ENCODE measurements at regions not wholly inside any gene's neighbourhood (a gene's known extent, or its start where the extent isn't known, plus 50 kb on each side); places are given as distances from the start of the nearest gene placed in this dataset.
A peak's percentile ranks its signal among the peaks of the same experiment; 100 is the strongest.

GRCh38 chr10:120184547-120185337 lies 272.3 kb upstream of the PLPP4 start:
- Histone ChIP-seq H3K4me2 (ENCODE audit: insufficient read depth, insufficient read length, low read length) (no peak overlapping the region), H3K23me2 (ENCODE audit: insufficient read length, low read depth, low read length, poor library complexity, severe bottlenecking) (no peaks in the 10 kb centered on the region), H2BK12ac (ENCODE audit: insufficient read length, low read depth, low read length) (no peak overlapping the region), H3K14ac (ENCODE audit: insufficient read depth, low read length) (no peak overlapping the region), H2AFZ (ENCODE audit: low read length) (no peak overlapping the region), H4K8ac (replicated peaks; ENCODE audit: insufficient read length, low read depth, low read length) (no peak overlapping the region), H3K79me2 (ENCODE audit: insufficient read depth, low read length) (no peaks in the 10 kb centered on the region), H2BK20ac (ENCODE audit: low read depth, low read length, poor library complexity, severe bottlenecking) (no peak overlapping the region), H3T11ph (ENCODE audit: low read length) (no peak overlapping the region), H4K5ac (ENCODE audit: insufficient read length, low read depth, low read length) (no peak overlapping the region), H2BK15ac (ENCODE audit: low read depth, low read length) (no peak overlapping the region), H2AK5ac (ENCODE audit: insufficient read length, low read length) (no peak overlapping the region), H3K27me3 (ENCODE audit: insufficient read depth, low read length) (no peaks in the 10 kb centered on the region), H3K23ac (ENCODE audit: insufficient read length, low read depth, low read length) (no peak overlapping the region), H3K4ac (ENCODE audit: low read depth, low read length) (no peak overlapping the region), H3K79me1 (ENCODE audit: insufficient read depth, low read depth, low read length, poor library complexity, severe bottlenecking) (no peaks in the 10 kb centered on the region), H2BK120ac (ENCODE audit: low read depth, low read length, poor library complexity, severe bottlenecking) (no peak overlapping the region), H4K20me1 (ENCODE audit: control insufficient read depth, insufficient read depth, insufficient read length) (no peaks in the 10 kb centered on the region), H3K18ac (ENCODE audit: insufficient read length, low read depth, low read length) (no peak overlapping the region), H3K9ac (ENCODE audit: extremely low read depth, insufficient read length, low read length) (no peak overlapping the region), H3K9me3 (ENCODE audit: control insufficient read depth, low read depth, low read length) (no peaks in the 10 kb centered on the region), H3K56ac (ENCODE audit: insufficient read length, low read depth, low read length) (no peak overlapping the region), H2BK5ac (ENCODE audit: insufficient read length, low read length) (no peak overlapping the region), H3K4me1 (ENCODE audit: insufficient read depth, low read length) (no peaks in the 10 kb centered on the region), H3K27ac (ENCODE audit: insufficient read length, low read depth, low read length) (no peak overlapping the region), H4K91ac (ENCODE audit: insufficient read length, low read depth, low read length) (no peak overlapping the region)
- Mint-ChIP-seq H3K9me3 (no peaks in the 10 kb centered on the region), H3K27ac (no peak overlapping the region), H3K36me3 (ENCODE audit: insufficient read depth in 1 of 3, low read depth in 3 of 3) (no peaks in the 10 kb centered on the region), H3K4me1 (peaks cover 6 to 7% of the 10 kb centered on the region in 2 experiments), H3K4me3 (no peak overlapping the region), H3K27me3 (ENCODE audit: low read depth) (no peaks in the 10 kb centered on the region; the same call in none of the 2 replicates)
- no CpG with 5 or more reads among the region's 7 CpGs for WGBS (ENCODE audit: extremely low coverage, insufficient read length, low lambda C conversion rate)
- DNase-seq, result no peak
- TF ChIP-seq CTCF (conservative IDR thresholded peaks at IDR 0.05), result peak; percentile 64

Data from H9 (cell line).